K562 (cell line): ENCODE measurements at regions not wholly inside any gene's neighbourhood (a gene's known extent, or its start where the extent isn't known, plus 50 kb on each side); places are given as distances from the start of the nearest gene placed in this dataset.

Source experiments
- ATAC-seq: fragments of 200-7000 bp; cut with Tn5 transposase; 3 replicates; pipeline ENCODE4 v1.9.1; 2020; ENCODE audit warnings: moderate library complexity
- BruUV-seq: library from RNA; stranded (reverse); fragments of 400-500 nt; replicated peaks from 2 replicates; lab custom pipeline; 2021; lab: Mats Ljungman, UMichigan
- CTCF ChIA-PET: fragments of 300-600 bp; formaldehyde crosslinking; extraction: SDS; loops from one replicate; lab custom pipeline; 2021; ENCODE audit warnings: low intra/inter-chr PET ratio; lab: Yijun Ruan, JAX
- POLR2A ChIA-PET: fragments of 300-600, 350-650 bp; sonication (Branson Sonifier 250); formaldehyde crosslinking; extraction: SDS; loops from one replicate; lab custom pipeline; 2021; ENCODE audit warnings: antibody characterized with exemption, inconsistent platforms; lab: Yijun Ruan, JAX
- DNase-seq, 4 experiments: peaks; one replicate each; pipeline versions ENCODE4 v3.0.0 to v3.0.0-alpha.2; 2011 to 2018; ENCODE audit warnings: low spot score in 3 of 4, mixed read lengths in 3 of 4; ENCODE audit errors: extremely low read depth in 1 of 4
- FAIRE-seq: peaks from 2 replicates; lab custom pipeline; 2011; peaks lifted over from hg19 to GRCh38; lab: Jason Lieb, UNC
- H2AFZ ChIP-seq: 2 replicates; pipeline ENCODE4 v1.6.0; 2011; ENCODE audit warnings: low read depth, low read length, control low read depth, inconsistent platforms
- H3K27ac ChIP-seq: fragments of 200-600 bp; 3 replicates; pipeline ENCODE4 v1.8.0; 2011; ENCODE audit warnings: low read depth, mild to moderate bottlenecking, control low read depth, inconsistent platforms, low read length, moderate library complexity, mixed read lengths; ENCODE audit errors: extremely low read depth
- H3K27me3 ChIP-seq, 2 experiments: fragments of 300-600 bp in 1 of 2; 2 replicates in 1 of 2; 3 replicates in 1 of 2; pipeline versions ENCODE4 v1.6.0 to v1.8.0; 2011; ENCODE audit warnings: inconsistent platforms in 2 of 2, low read length in 2 of 2, mild to moderate bottlenecking in 1 of 2, mixed read lengths in 1 of 2, moderate library complexity in 1 of 2; ENCODE audit not compliant: control insufficient read depth in 2 of 2, insufficient read depth in 2 of 2
- H3K36me3 ChIP-seq: fragments of 300-600 bp; 3 replicates; pipeline ENCODE4 v1.8.0; 2011; ENCODE audit warnings: mild to moderate bottlenecking, low read length, inconsistent platforms; ENCODE audit not compliant: control insufficient read depth, insufficient read depth
- H3K4me1 ChIP-seq, 2 experiments: fragments of 200-600 bp in 1 of 2; replicated peaks in 1 of 2; 2 replicates in 1 of 2; 3 replicates in 1 of 2; pipeline versions ENCODE4 v1.5.1 to v1.8.0; 2011; ENCODE audit warnings: inconsistent platforms in 2 of 2, low read length in 2 of 2, mild to moderate bottlenecking in 1 of 2, mixed read lengths in 1 of 2, moderate library complexity in 1 of 2; ENCODE audit not compliant: control insufficient read depth in 2 of 2, insufficient read depth in 2 of 2
- H3K4me2 ChIP-seq: 2 replicates; pipeline ENCODE4 v1.6.1; 2011; ENCODE audit warnings: low read length, control low read depth, inconsistent platforms, mixed read lengths; ENCODE audit not compliant: insufficient read depth
- H3K4me3 ChIP-seq: fragments of 200-600 bp; sonication (generic), shearing (Covaris generic); 2 replicates; pipeline ENCODE4 v1.5.1; 2016; ENCODE audit warnings: control low read depth, inconsistent platforms
- H3K79me2 ChIP-seq: fragments of 200-600 bp; 3 replicates; pipeline ENCODE4 v1.8.0; 2011; ENCODE audit warnings: low read length, inconsistent platforms; ENCODE audit not compliant: control insufficient read depth, insufficient read depth
- H3K9ac ChIP-seq, 2 experiments: 2 replicates each; pipeline versions ENCODE4 v1.6.0 to v1.6.1; 2011; ENCODE audit warnings: low read depth in 2 of 2, low read length in 2 of 2, control low read depth in 1 of 2, inconsistent platforms in 1 of 2, mild to moderate bottlenecking in 1 of 2, mixed read lengths in 1 of 2; ENCODE audit not compliant: insufficient read depth in 1 of 2
- H3K9me1 ChIP-seq: one replicate; pipeline ENCODE4 v1.6.0; 2011; ENCODE audit warnings: inconsistent platforms, mild to moderate bottlenecking, low read length, moderate library complexity; ENCODE audit not compliant: control insufficient read depth, insufficient read depth
- H3K9me3 ChIP-seq: replicated peaks from 2 replicates; pipeline ENCODE4 v1.5.1; 2011; ENCODE audit warnings: low read depth, low read length, inconsistent platforms; ENCODE audit not compliant: control insufficient read depth, insufficient read depth
- H4K20me1 ChIP-seq: replicated peaks from 2 replicates; pipeline ENCODE4 v1.6.1; 2011; ENCODE audit warnings: low read length, inconsistent platforms, mixed read lengths; ENCODE audit not compliant: control insufficient read depth, insufficient read depth
- FIP1L1 ChIP-seq: fragments of 200-400 bp; formaldehyde crosslinking; IDR thresholded peaks from 2 replicates; pipeline ENCODE4 v1.6.1; 2018; ENCODE audit warnings: mild to moderate bottlenecking, low read depth, low read length; ENCODE audit not compliant: poor library complexity, severe bottlenecking
- FOSL1 ChIP-seq: fragments of 200-800 bp; sonication (Bioruptor generic); conservative IDR thresholded peaks from 2 replicates; pipeline ENCODE4 v1.6.1; 2016; ENCODE audit warnings: missing genetic modification characterization, missing compliant biosample characterization
- LCOR ChIP-seq: sonication (generic); formaldehyde crosslinking; IDR thresholded peaks from 2 replicates; pipeline ENCODE4 v1.8.0; 2022; ENCODE audit warnings: mild to moderate bottlenecking, missing genetic modification reagents
- MEF2A ChIP-seq: IDR thresholded peaks from 2 replicates; pipeline ENCODE4 v1.6.1; 2011; ENCODE audit warnings: low read depth, mild to moderate bottlenecking, low read length, moderate library complexity; ENCODE audit not compliant: control insufficient read depth
- RBFOX2 ChIP-seq: fragments of 200-400 bp; formaldehyde crosslinking; IDR thresholded peaks from 2 replicates; pipeline ENCODE4 v1.6.1; 2017; ENCODE audit warnings: low read depth, mild to moderate bottlenecking, low read length, moderate library complexity
- SMARCB1 ChIP-seq: IDR thresholded peaks from 2 replicates; pipeline ENCODE4 v1.6.1; 2011; ENCODE audit warnings: improper control_type of control experiment, low read depth; ENCODE audit not compliant: insufficient read length
- ZNF23 ChIP-seq: fragments of 250-450 bp; sonication (Bioruptor Pico); IDR thresholded peaks from 2 replicates; pipeline ENCODE4 v1.4.0; 2020; ENCODE audit warnings: mild to moderate bottlenecking
- ZNF232 ChIP-seq: sonication (generic); formaldehyde crosslinking; IDR thresholded peaks from 2 replicates; pipeline ENCODE4 v1.8.0; 2022; ENCODE audit warnings: mild to moderate bottlenecking, missing genetic modification reagents
- ZNF324 ChIP-seq: fragments of 250-450 bp; sonication (Bioruptor Pico); IDR thresholded peaks from 2 replicates; pipeline ENCODE4 v1.4.0; 2020; ENCODE audit warnings: mild to moderate bottlenecking
- WGBS: fragments of 100-300 bp; shearing (Covaris generic); methylation state at CpG from one replicate; pipeline ENCODE4 v1.1.6; 2016; ENCODE audit warnings: low coverage, mixed read lengths; ENCODE audit not compliant: insufficient coverage; ENCODE audit errors: missing lambda C conversion rate; 5-methylcytosine and 5-hydroxymethylcytosine counted together
- in situ Hi-C: fragments of 300-500 bp; cut with MboI; formaldehyde crosslinking; loops from 4 replicates; pipeline ENCODE4 v1.15.0; 2018; ENCODE audit warnings: inconsistent platforms, mixed read lengths
- intact Hi-C: fragments of 100-400 bp; cut with micrococcal nuclease; formaldehyde crosslinking; loops from 2 replicates; pipeline ENCODE4 v1.14.2; 2022

DNA sequence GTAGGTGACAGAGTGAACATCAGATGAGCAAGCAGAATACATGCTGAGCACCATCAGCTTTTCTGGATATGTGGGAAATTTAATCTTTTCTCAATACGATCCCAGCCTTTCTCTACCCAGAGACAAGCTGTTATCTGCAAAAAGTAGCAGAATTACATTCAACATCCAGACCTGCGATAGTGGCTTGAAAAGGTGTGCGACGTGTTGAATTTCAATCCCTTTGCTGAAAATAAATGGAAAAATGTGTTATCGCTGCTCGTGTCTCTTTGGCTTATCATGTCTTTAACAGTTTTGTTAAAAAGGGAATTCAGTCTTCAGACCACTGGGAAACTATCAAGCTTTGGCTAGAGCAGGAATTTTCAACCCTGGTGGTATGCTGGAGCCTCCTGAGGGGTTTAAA is 98.8 kb upstream of the FAM20A start:
- Histone ChIP-seq H3K27ac (no peak overlapping the region), H3K9ac (no peak overlapping the region), H3K4me3 (no peak overlapping the region), H3K4me1 (no peaks in the 10 kb centered on the region), H3K36me3 (no peaks in the 10 kb centered on the region), H2AFZ (no peak overlapping the region), H3K27me3 (no peaks in the 10 kb centered on the region), H3K4me2 (no peak overlapping the region), H4K20me1 (no peaks in the 10 kb centered on the region), H3K79me2 (no peaks in the 10 kb centered on the region), H3K9me3 (no peaks in the 10 kb centered on the region), H3K9me1 (no peaks in the 10 kb centered on the region)
- no TSS peak for BruUV-seq
- FAIRE-seq: no peak
- CTCF ChIA-PET: no interaction called here
- TF ChIP-seq SMARCB1: no peak
- no peak for TF ChIP-seq FIP1L1
- no peak for TF ChIP-seq MEF2A
- no peak for TF ChIP-seq LCOR (CRISPR knock-in tag)
- TF ChIP-seq ZNF23 (CRISPR knock-in tag): no peak
- TF ChIP-seq ZNF232 (CRISPR knock-in tag): no peak
- TF ChIP-seq RBFOX2: no peak
- no peak for TF ChIP-seq FOSL1
- no peak for TF ChIP-seq ZNF324 (CRISPR knock-in tag)
- no peak for DNase-seq
- 5% methylated on average over 6 of the region's 6 CpGs for WGBS
- intact Hi-C loops: no loop called here
- in situ Hi-C loops: no loop called here
- no peak for ATAC-seq
- POLR2A ChIA-PET: interaction anchor here (0.7 kb wide), 1 partner anchor 527 kb away, joined by 4 read pairs; no protein-coding TSS in a partner anchor
